Right forelimb (tissue), 1 donor: ENCODE measurements at regions not wholly inside any gene's neighbourhood (a gene's known extent, or its start where the extent isn't known, plus 50 kb on each side); places are given as distances from the start of the nearest gene placed in this dataset.

Experiments used
- DNase-seq: peaks from one replicate; pipeline ENCODE4 v3.0.0-alpha.2; 2018

- no peak for DNase-seq
Observed at GRCh38 chr13:97057176-97057575, 62.9 kb upstream of the OXGR1 start.

- no peak for DNase-seq
Observed at GRCh38 chr13:97058391-97058790, 64.1 kb upstream of the OXGR1 start.

DNA sequence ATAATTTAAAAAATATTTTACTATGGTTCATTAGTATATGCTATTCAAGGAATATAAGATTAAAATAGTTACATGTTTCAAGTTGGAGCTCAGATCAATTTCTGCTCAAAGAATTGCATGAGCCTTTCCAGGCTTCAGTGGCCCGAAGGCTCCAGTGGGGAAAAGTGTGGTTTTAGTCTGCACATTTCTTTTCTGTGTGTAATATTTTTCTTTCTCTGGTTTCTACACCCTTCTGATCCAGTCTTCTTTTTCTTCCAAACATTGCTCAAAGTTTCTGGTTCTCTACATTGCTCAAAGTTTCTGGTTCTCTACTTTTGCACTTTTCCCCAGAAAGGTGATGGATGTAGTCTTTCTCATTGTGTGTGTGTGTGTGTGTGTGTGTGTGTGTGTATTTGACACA is 64.7 kb upstream of the OXGR1 start:
- DNase-seq = no peak

- DNase-seq = no peak
Observed at GRCh38 chr13:97067017-97067895, 73.0 kb upstream of the OXGR1 start.

DNA sequence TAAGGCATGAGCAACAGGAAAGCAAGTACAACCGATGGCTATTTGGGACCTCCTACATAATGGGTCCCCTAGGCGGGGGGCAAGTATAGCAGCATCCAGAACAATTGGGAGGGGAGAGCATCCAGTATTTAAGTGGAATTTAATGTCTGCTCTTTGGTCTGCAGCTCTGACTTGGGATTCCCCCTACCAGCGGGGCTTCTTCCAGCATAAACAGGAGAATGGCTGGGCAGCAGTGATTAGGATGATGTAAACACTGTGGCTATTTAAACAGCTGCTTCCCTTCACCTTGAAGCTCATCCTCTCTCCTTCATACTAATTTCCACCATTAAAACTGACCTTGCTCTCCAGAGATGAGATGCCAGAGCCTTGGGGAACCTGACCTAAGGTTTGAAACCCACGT is 73.9 kb upstream of the OXGR1 start:
- DNase-seq = no peak

GRCh38 chr13:97069050-97069815 is 75.0 kb upstream of the OXGR1 start:
- peak; percentile 48 for DNase-seq

- no peak for DNase-seq
Observed at GRCh38 chr13:97072297-97072696, 78.0 kb upstream of the OXGR1 start.

DNA sequence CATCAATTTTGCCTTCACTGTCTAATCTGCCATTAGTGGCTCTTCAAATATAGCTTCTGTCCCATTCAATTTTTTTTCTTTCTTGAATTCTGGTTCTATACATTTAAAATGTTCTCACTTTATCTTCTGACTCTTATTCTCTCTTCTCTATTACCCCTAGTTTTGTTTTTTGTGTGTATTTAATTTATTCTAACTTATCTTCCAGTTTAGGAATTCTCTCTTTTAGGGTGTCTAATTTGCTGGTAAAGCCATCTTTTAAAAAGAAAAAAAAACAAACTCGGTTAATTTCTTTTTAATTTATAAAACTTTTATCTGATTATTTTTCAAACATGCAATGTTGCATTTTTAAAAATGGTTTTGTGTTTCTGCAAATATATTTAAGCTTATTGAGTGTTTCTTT is 80.3 kb upstream of the OXGR1 start:
- no peak for DNase-seq

- DNase-seq = no peak
Observed at GRCh38 chr13:97076898-97077297, 82.6 kb upstream of the OXGR1 start.

DNA sequence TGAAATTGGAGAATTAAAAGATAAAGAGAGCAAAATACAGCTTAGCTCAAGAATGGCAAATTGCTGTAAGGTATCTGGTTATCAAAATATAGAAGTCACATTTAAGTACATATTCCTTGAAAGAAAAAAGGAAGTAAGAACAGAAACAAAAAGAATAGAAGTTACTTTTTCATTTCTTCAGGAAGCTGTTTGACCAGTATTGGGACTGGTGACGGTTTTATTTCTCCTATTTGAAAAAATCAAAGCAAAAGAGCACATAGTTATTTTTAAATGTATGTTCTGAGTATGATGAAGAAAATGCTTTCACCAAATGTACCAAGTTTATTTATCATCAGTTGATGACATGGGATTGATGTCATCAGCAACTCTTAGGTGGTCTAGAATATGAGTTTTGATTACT is 83.1 kb upstream of the OXGR1 start:
- no peak for DNase-seq

GRCh38 chr13:97079726-97080125 is 85.5 kb upstream of the OXGR1 start:
- no peak for DNase-seq

- no peak for DNase-seq
Observed at GRCh38 chr13:97082461-97083207, 88.4 kb upstream of the OXGR1 start.

GRCh38 chr13:97091196-97091595 is 96.9 kb upstream of the OXGR1 start:
- no peak for DNase-seq

DNA sequence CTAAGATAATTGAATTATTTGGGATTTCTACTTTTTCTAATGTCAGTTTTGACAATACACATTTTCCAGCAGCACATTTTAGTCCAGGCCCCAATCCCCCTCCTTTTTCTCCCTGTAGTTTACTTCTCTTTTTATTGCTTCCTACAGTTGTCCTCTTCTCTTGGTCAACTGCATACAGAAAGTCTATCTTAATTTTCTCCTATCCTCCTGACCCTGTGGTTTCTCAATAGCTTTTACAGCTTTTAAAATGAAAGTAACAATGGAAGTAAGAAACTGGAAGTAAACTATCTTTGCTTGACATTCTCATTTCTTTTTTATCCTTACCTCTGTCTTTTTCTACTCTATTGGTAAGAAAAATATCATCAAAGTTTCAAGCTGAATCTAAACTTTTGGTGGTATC is 106.5 kb upstream of the OXGR1 start:
- no peak for DNase-seq

- no peak for DNase-seq
Observed at GRCh38 chr13:97101912-97102708, 107.8 kb upstream of the OXGR1 start.

- no peak for DNase-seq
Observed at GRCh38 chr13:97106323-97106722, 112.0 kb upstream of the OXGR1 start.

- no peak for DNase-seq
Observed at GRCh38 chr13:97107815-97108529, 113.7 kb upstream of the OXGR1 start.

GRCh38 chr13:97108530-97108900 is 113.6 kb upstream of the MBNL2 start:
- DNase-seq = no peak

DNA sequence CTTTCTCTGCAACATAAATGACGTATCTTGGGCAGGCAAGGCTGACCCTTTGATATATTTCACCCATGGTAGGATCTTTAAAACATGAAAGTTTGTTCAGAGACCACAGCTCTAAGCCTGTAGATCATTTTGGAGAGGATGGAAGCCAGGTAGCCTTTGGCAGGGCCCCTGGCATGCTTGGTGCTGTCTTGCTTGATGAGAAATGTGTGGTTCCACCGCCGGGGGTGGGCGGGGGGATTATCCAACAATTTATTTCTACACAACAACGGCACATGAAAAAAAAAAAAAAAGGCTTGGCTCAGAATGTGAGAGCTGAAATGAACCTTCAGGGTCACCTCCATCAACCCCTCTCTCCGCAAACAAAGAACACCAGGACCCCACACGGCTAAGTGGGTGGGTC is 112.9 kb upstream of the MBNL2 start:
- DNase-seq = no peak

GRCh38 chr13:97109841-97110492 is 112.2 kb upstream of the MBNL2 start:
- peak; percentile 93 for DNase-seq

DNA sequence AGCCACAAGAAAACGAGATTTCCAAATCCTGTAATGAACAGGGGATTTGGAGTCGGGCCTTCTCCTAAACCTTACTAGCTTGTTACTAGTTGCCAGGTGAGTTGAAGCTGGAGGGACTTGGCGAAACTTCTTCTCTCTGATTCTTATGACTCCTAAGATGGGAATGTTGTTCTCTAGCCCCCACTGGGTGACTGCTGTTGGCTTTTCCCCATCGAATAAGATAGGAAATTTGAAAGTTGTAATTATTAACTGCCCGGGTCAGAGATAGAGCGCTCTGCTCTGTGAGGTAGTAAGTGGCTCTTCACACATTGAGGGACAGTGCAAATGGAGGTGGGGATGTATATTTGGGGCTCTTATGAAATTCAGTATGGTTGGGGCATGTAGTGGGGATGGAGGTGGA is 111.2 kb upstream of the MBNL2 start:
- DNase-seq = no peak
